DOHH2 (cell line): ENCODE measurements at regions not wholly inside any gene's neighbourhood (a gene's known extent, or its start where the extent isn't known, plus 50 kb on each side); places are given as distances from the start of the nearest gene placed in this dataset.

Source experiments
- EZH2phosphoT487 ChIP-seq: fragments of 200-600 bp; sonication (generic); IDR thresholded peaks from 2 replicates; pipeline ENCODE4 v1.6.1; 2017; ENCODE audit warnings: borderline replicate concordance, mild to moderate bottlenecking, antibody characterized with exemption, low read length, moderate library complexity, mixed read lengths
- TF ChIP-seq, protein P1 (sequence below): fragments of 200-600 bp; sonication (generic); IDR thresholded peaks from one replicate; pipeline ENCODE4 v1.5.1; 2014; ENCODE audit warnings: antibody characterized with exemption, mild to moderate bottlenecking, low read depth, low read length; ENCODE audit not compliant: poor library complexity, severe bottlenecking

DNA sequence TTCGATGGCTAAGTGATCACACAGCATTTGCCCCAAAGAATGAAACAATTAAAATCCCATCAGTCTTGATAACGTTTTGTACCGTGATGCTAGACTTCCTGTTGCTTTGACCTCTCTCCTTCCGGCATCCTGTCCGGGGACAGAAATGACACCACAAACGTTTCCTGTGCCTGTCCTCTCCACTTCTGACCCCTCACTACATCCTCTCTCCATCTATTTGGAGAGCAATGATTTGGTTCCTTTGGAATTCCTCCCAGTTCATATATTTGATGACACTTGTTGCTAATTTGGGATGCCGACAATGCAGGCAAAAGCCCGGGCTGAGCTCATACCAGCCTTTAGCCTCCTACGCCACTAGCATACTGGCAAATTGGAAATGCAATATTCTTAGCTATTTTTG, 151.2 kb upstream of the CCDC68 start:
- TF ChIP-seq, protein P1, sequence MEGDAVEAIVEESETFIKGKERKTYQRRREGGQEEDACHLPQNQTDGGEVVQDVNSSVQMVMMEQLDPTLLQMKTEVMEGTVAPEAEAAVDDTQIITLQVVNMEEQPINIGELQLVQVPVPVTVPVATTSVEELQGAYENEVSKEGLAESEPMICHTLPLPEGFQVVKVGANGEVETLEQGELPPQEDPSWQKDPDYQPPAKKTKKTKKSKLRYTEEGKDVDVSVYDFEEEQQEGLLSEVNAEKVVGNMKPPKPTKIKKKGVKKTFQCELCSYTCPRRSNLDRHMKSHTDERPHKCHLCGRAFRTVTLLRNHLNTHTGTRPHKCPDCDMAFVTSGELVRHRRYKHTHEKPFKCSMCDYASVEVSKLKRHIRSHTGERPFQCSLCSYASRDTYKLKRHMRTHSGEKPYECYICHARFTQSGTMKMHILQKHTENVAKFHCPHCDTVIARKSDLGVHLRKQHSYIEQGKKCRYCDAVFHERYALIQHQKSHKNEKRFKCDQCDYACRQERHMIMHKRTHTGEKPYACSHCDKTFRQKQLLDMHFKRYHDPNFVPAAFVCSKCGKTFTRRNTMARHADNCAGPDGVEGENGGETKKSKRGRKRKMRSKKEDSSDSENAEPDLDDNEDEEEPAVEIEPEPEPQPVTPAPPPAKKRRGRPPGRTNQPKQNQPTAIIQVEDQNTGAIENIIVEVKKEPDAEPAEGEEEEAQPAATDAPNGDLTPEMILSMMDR, result no peak
- no peak for TF ChIP-seq EZH2phosphoT487
